Natural killer cell (primary cell): ENCODE measurements at regions not wholly inside any gene's neighbourhood (a gene's known extent, or its start where the extent isn't known, plus 50 kb on each side); places are given as distances from the start of the nearest gene placed in this dataset.
"Not testable (repeated sequence)": the region's sequence is repeated elsewhere in the genome, so short reads cannot be mapped to it uniquely, and the experiment has no call there.

ENCODE experiments used
- ATAC-seq, 3 donors: fragments of 150-1000 bp in 2 of 3; fragments of 200-7000 bp in 1 of 3; cut with Tn5 transposase; 1 replicate in 1 of 3; 2 replicates in 2 of 3; pipeline ENCODE4 v1.10.0; 2021; ENCODE audit warnings: mild to moderate bottlenecking in 2 of 3, moderate library complexity in 2 of 3
- DNase-seq, 2 donors: peaks; one replicate each; pipeline versions ENCODE4 v3.0.0 to v3.0.0-alpha.2; 2013 to 2021; ENCODE audit warnings: mixed read lengths in 1 of 2
- H3K27ac ChIP-seq: one replicate; pipeline ENCODE4 v1.5.1; 2013; ENCODE audit warnings: mild to moderate bottlenecking, low read length
- H3K27me3 ChIP-seq: one replicate; pipeline ENCODE4 v1.6.1; 2013; ENCODE audit warnings: low read length; ENCODE audit not compliant: control insufficient read depth, insufficient read depth
- H3K36me3 ChIP-seq: one replicate; pipeline ENCODE4 v1.6.1; 2013; ENCODE audit warnings: low read length; ENCODE audit not compliant: control insufficient read depth, insufficient read depth
- H3K4me1 ChIP-seq: one replicate; pipeline ENCODE4 v1.6.1; 2013; ENCODE audit warnings: low read length; ENCODE audit not compliant: control insufficient read depth, insufficient read depth
- H3K4me3 ChIP-seq: one replicate; pipeline ENCODE4 v1.5.1; 2013; ENCODE audit warnings: low read length
- H3K9me3 ChIP-seq: one replicate; pipeline ENCODE4 v1.6.1; 2013; ENCODE audit warnings: low read length; ENCODE audit not compliant: control insufficient read depth, insufficient read depth
- H3K27ac Mint-ChIP-seq, 2 donors: one replicate each; pipeline ENCODE4 v1.8.0; 2022; ENCODE audit warnings: mild to moderate bottlenecking in 2 of 2, mixed read lengths in 2 of 2, moderate library complexity in 1 of 2
- H3K27me3 Mint-ChIP-seq, 2 donors: one replicate each; pipeline ENCODE4 v1.8.0; 2022; ENCODE audit warnings: low read depth in 2 of 2, mixed read lengths in 2 of 2
- H3K36me3 Mint-ChIP-seq: one replicate; pipeline ENCODE4 v1.8.0; 2022; ENCODE audit warnings: mixed read lengths
- H3K4me1 Mint-ChIP-seq, 2 donors: one replicate each; pipeline ENCODE4 v1.8.0; 2022; ENCODE audit warnings: mixed read lengths in 2 of 2
- H3K4me3 Mint-ChIP-seq: one replicate; pipeline ENCODE4 v1.8.0; 2022; ENCODE audit warnings: mild to moderate bottlenecking, moderate library complexity, mixed read lengths
- H3K9me3 Mint-ChIP-seq, 2 donors: one replicate each; pipeline ENCODE4 v1.8.0; 2022; ENCODE audit warnings: mixed read lengths in 2 of 2
- WGBS: methylation state at CpG from one replicate; pipeline ENCODE4 v1.1.7; 2013; ENCODE audit warnings: missing lambda C conversion rate; ENCODE audit not compliant: insufficient coverage; 5-methylcytosine and 5-hydroxymethylcytosine counted together
- intact Hi-C: fragments of 100-400 bp; cut with micrococcal nuclease; formaldehyde crosslinking; loops from one replicate; pipeline ENCODE4 v1.14.2; 2022
- TF ChIP-seq, protein P1 (sequence below): fragments of 200-600 bp; IDR thresholded peaks from one replicate; pipeline ENCODE4 v1.8.0; 2022; ENCODE audit warnings: antibody characterized with exemption

DNA sequence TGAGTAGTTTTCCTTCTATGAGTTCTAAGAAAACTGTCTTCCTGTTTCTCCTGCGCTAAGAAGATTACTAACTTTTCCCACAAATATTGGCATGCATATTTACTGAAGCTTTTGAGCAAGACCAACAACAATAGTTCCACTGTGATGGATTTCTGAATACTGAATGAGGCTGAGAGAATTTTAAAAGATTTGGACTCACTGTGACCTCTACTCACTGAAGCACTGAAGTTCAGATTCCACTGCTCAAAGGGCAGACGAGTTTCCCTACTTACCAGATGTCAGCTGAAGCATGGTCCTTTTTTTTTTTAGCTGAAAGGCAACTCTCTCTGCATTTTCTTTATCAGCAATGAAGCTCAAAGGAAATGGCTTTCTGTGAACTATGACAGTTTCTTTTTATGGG is 718.5 kb downstream of the RFPL4B start:
- Histone ChIP-seq H3K4me3 (no peak overlapping the region), H3K9me3 (peaks cover 3% of the 10 kb centered on the region), H3K36me3 (no peaks in the 10 kb centered on the region), H3K27ac (no peak overlapping the region), H3K27me3 (no peaks in the 10 kb centered on the region), H3K4me1 (no peaks in the 10 kb centered on the region)
- Mint-ChIP-seq H3K27me3 (no peaks in the 10 kb centered on the region), H3K4me3 (no peak overlapping the region), H3K4me1 (no peaks in the 10 kb centered on the region), H3K36me3 (no peaks in the 10 kb centered on the region), H3K27ac (no peak overlapping the region), H3K9me3 (peaks cover 6 to 7% of the 10 kb centered on the region in 2 donors)
- no peak for ATAC-seq
- 60% methylated on average over 1 of the region's 2 CpGs for WGBS
- DNase-seq = no peak
- TF ChIP-seq, protein P1, sequence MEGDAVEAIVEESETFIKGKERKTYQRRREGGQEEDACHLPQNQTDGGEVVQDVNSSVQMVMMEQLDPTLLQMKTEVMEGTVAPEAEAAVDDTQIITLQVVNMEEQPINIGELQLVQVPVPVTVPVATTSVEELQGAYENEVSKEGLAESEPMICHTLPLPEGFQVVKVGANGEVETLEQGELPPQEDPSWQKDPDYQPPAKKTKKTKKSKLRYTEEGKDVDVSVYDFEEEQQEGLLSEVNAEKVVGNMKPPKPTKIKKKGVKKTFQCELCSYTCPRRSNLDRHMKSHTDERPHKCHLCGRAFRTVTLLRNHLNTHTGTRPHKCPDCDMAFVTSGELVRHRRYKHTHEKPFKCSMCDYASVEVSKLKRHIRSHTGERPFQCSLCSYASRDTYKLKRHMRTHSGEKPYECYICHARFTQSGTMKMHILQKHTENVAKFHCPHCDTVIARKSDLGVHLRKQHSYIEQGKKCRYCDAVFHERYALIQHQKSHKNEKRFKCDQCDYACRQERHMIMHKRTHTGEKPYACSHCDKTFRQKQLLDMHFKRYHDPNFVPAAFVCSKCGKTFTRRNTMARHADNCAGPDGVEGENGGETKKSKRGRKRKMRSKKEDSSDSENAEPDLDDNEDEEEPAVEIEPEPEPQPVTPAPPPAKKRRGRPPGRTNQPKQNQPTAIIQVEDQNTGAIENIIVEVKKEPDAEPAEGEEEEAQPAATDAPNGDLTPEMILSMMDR = no peak
- intact Hi-C loops = no loop called here

- Mint-ChIP-seq H3K4me1 (no peaks in the 10 kb centered on the region), H3K9me3 (peaks cover 7 to 8% of the 10 kb centered on the region in 2 donors), H3K27ac (no peak overlapping the region), H3K4me3 (no peak overlapping the region), H3K36me3 (no peaks in the 10 kb centered on the region), H3K27me3 (no peaks in the 10 kb centered on the region)
- WGBS = 93% methylated on average over 2 of the region's 3 CpGs
- Histone ChIP-seq H3K4me3 (no peak overlapping the region), H3K4me1 (no peaks in the 10 kb centered on the region), H3K9me3 (peaks cover 3% of the 10 kb centered on the region), H3K27me3 (no peaks in the 10 kb centered on the region), H3K27ac (no peak overlapping the region), H3K36me3 (no peaks in the 10 kb centered on the region)
- DNase-seq = no peak
- intact Hi-C loops = no loop called here
- no peak for ATAC-seq
- TF ChIP-seq, protein P1 = no peak
Measured at GRCh38 chr6:113067612-113068275, 720.6 kb downstream of the RFPL4B start.

- H3K36me3 Mint-ChIP-seq = no peaks in the 10 kb centered on the region
- no peak overlapping the region for H3K27ac Mint-ChIP-seq
- no peaks in the 10 kb centered on the region for H3K27me3 Mint-ChIP-seq
- no peak overlapping the region for H3K27ac ChIP-seq
- intact Hi-C loops = no loop called here
- no peaks in the 10 kb centered on the region for H3K4me1 Mint-ChIP-seq
- ATAC-seq = no peak
- DNase-seq = no peak
- no CpG with 5 or more reads among the region's 2 CpGs for WGBS
- H3K27me3 ChIP-seq = no peaks in the 10 kb centered on the region
- peaks cover 3% of the 10 kb centered on the region for H3K9me3 ChIP-seq
- H3K36me3 ChIP-seq = no peaks in the 10 kb centered on the region
- H3K4me1 ChIP-seq = no peaks in the 10 kb centered on the region
- peaks cover 4 to 5% of the 10 kb centered on the region in 2 donors for H3K9me3 Mint-ChIP-seq
- H3K4me3 Mint-ChIP-seq = no peak overlapping the region
- TF ChIP-seq, protein P1 = no peak
- H3K4me3 ChIP-seq = no peak overlapping the region
Measured at GRCh38 chr6:113068570-113068969, 721.4 kb downstream of the RFPL4B start.

- H3K4me3 ChIP-seq, ATAC-seq, intact Hi-C loops, DNase-seq, H3K9me3 Mint-ChIP-seq, H3K4me1 ChIP-seq, H3K9me3 ChIP-seq, H3K36me3 ChIP-seq, H3K27me3 Mint-ChIP-seq, H3K4me3 Mint-ChIP-seq, H3K36me3 Mint-ChIP-seq, H3K27ac ChIP-seq, H3K27me3 ChIP-seq, H3K27ac Mint-ChIP-seq, H3K4me1 Mint-ChIP-seq: not testable (repeated sequence)
- 87% methylated on average over 3 of the region's 3 CpGs for WGBS
Measured at GRCh38 chr6:113070681-113071080, 723.6 kb downstream of the RFPL4B start.
